ENCODE measurements at regions not wholly inside any gene's neighbourhood (a gene's known extent, or its start where the extent isn't known, plus 50 kb on each side); places are given as distances from the start of the nearest gene placed in this dataset.

DNA sequence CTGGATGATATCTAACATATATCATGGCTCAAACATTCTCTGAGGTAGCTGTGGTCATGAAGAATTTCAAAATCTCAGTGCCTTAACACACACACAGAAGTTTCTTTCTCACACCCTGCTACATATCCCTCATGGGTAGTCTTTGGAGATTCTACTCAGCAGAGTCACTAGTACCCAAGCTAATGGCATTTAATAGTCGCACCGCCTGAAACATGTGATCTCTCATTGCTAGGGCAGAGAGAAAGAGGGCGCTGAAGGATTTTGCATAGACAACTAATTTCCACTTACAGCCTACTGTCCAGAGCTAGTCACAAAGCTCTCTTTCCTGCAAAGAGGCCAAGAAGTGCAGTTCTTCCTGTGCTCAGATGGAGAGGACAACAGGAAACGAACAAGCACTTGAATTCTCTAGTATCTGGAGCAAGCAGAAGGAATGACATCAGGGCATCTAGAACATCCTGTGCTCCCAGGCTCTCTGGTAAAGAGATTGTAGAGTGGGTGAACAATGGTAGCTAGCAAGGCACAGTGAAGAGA lies 183.4 kb upstream of the PTBP2 start:
- no peak for TF ChIP-seq EZH2 (IDR thresholded peaks at IDR 0.05; ENCODE audit: insufficient read depth, poor library complexity, severe bottlenecking)
- no peak for TF ChIP-seq EZH2phosphoT487 (IDR thresholded peaks at IDR 0.05; ENCODE audit: insufficient read depth, low read depth)
